ENCODE measurements at regions not wholly inside any gene's neighbourhood (a gene's known extent, or its start where the extent isn't known, plus 50 kb on each side); places are given as distances from the start of the nearest gene placed in this dataset.
"Not testable (repeated sequence)": the region's sequence is repeated elsewhere in the genome, so short reads cannot be mapped to it uniquely, and the experiment has no call there.

DNA sequence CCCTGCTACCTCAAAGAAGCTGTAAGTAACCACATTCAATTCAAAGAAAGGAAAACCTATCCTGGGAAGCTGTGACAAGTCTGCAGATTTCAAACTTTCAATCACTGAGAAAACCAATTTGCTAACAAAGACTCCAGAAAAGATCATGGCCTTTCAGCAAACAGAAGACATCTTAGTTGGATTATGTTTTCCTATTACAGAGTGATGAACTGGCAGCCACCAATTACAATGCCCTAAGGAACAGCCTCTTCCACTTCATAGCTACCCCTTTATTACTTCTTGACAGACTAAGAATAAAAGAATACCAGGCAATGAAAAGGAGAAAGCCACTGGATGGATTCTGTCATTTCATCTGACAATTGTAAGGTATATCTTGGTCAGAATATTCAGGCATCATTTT lies 128.2 kb upstream of the RASEF start:
- H3K4me2 ChIP-seq (ENCODE audit: extremely low read depth, insufficient read depth, low read length): no peak overlapping the region
- H2AFZ ChIP-seq (ENCODE audit: low read length): no peak overlapping the region
- H3K4me3 ChIP-seq (replicated peaks in 1 of 4; ENCODE audit: control extremely low read depth in 1 of 4, insufficient read depth in 1 of 4, low read depth in 3 of 4, low read length in 4 of 4): no peak overlapping the region
- H3K36me3 ChIP-seq (ENCODE audit: control insufficient read depth, insufficient read depth, low read length): no peaks in the 10 kb centered on the region
- H4K20me1 ChIP-seq (ENCODE audit: control insufficient read depth, extremely low read depth, insufficient read depth, low read length): no peaks in the 10 kb centered on the region
- H3K4me1 ChIP-seq (ENCODE audit: control insufficient read depth, extremely low read depth, insufficient read depth, low read length): no peaks in the 10 kb centered on the region
- no peak for DNase-seq (ENCODE audit: low read depth in 2 of 2)
- H3K79me2 ChIP-seq (ENCODE audit: control insufficient read depth, insufficient read depth, low read length): no peaks in the 10 kb centered on the region
- H3K27me3 ChIP-seq (ENCODE audit: control insufficient read depth, insufficient read depth, low read length): no peaks in the 10 kb centered on the region
- no peak overlapping the region for H3K27ac ChIP-seq (ENCODE audit: insufficient read depth, low read length)
- H3K9me3 ChIP-seq (ENCODE audit: control insufficient read depth, insufficient read depth, low read depth, low read length): no peaks in the 10 kb centered on the region
- H3K9ac ChIP-seq (ENCODE audit: insufficient read depth, low read length): no peak overlapping the region
- TF ChIP-seq, protein P1, sequence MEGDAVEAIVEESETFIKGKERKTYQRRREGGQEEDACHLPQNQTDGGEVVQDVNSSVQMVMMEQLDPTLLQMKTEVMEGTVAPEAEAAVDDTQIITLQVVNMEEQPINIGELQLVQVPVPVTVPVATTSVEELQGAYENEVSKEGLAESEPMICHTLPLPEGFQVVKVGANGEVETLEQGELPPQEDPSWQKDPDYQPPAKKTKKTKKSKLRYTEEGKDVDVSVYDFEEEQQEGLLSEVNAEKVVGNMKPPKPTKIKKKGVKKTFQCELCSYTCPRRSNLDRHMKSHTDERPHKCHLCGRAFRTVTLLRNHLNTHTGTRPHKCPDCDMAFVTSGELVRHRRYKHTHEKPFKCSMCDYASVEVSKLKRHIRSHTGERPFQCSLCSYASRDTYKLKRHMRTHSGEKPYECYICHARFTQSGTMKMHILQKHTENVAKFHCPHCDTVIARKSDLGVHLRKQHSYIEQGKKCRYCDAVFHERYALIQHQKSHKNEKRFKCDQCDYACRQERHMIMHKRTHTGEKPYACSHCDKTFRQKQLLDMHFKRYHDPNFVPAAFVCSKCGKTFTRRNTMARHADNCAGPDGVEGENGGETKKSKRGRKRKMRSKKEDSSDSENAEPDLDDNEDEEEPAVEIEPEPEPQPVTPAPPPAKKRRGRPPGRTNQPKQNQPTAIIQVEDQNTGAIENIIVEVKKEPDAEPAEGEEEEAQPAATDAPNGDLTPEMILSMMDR (conservative IDR thresholded peaks at IDR 0.05 in 1 of 2, IDR thresholded peaks at IDR 0.05 in 1 of 2; ENCODE audit: low read depth in 1 of 2, low read length in 2 of 2): no peak
- no peak for TF ChIP-seq EZH2 (IDR thresholded peaks at IDR 0.05; ENCODE audit: low read length, missing control alignments)

- H2AFZ ChIP-seq (ENCODE audit: low read length); H3K27me3 ChIP-seq (ENCODE audit: control insufficient read depth, insufficient read depth, low read length); H4K20me1 ChIP-seq (ENCODE audit: control insufficient read depth, extremely low read depth, insufficient read depth, low read length); H3K4me2 ChIP-seq (ENCODE audit: extremely low read depth, insufficient read depth, low read length); H3K27ac ChIP-seq (ENCODE audit: insufficient read depth, low read length); H3K9me3 ChIP-seq (ENCODE audit: control insufficient read depth, insufficient read depth, low read depth, low read length); H3K4me1 ChIP-seq (ENCODE audit: control insufficient read depth, extremely low read depth, insufficient read depth, low read length); H3K36me3 ChIP-seq (ENCODE audit: control insufficient read depth, insufficient read depth, low read length); DNase-seq (ENCODE audit: low read depth in 2 of 2); H3K4me3 ChIP-seq (replicated peaks in 1 of 4; ENCODE audit: control extremely low read depth in 1 of 4, insufficient read depth in 1 of 4, low read depth in 3 of 4, low read length in 4 of 4); H3K9ac ChIP-seq (ENCODE audit: insufficient read depth, low read length); H3K79me2 ChIP-seq (ENCODE audit: control insufficient read depth, insufficient read depth, low read length): not testable (repeated sequence)
These were observed 126.1 kb upstream of the RASEF start for GRCh38 chr9:83189026-83189425.

DNA sequence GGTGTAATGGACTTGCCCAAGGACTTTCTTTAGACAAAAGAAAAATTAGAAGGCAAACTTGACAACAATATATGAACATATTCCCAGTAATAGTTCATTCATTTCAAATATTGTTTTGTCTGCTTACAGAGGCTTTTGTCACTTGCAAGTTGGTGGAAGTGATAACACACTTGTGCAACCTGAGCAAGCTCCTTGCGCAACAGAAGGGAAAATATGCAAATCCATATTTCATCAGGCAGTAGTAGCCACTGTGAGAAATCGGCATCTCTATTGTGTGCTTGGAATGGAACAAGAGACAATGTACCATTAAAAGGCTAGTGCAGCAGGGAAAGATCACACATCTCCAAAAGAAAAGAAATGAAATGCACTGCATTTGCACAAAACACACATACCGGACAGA lies 125.3 kb upstream of the RASEF start:
- H3K4me2 ChIP-seq (ENCODE audit: extremely low read depth, insufficient read depth, low read length): no peak overlapping the region
- no peaks in the 10 kb centered on the region for H4K20me1 ChIP-seq (ENCODE audit: control insufficient read depth, extremely low read depth, insufficient read depth, low read length)
- H3K36me3 ChIP-seq (ENCODE audit: control insufficient read depth, insufficient read depth, low read length): no peaks in the 10 kb centered on the region
- no peaks in the 10 kb centered on the region for H3K4me1 ChIP-seq (ENCODE audit: control insufficient read depth, extremely low read depth, insufficient read depth, low read length)
- TF ChIP-seq, protein P1 (conservative IDR thresholded peaks at IDR 0.05 in 1 of 2, IDR thresholded peaks at IDR 0.05 in 1 of 2; ENCODE audit: low read depth in 1 of 2, low read length in 2 of 2): no peak
- no peak for TF ChIP-seq EZH2 (IDR thresholded peaks at IDR 0.05; ENCODE audit: low read length, missing control alignments)
- no peak overlapping the region for H3K27ac ChIP-seq (ENCODE audit: insufficient read depth, low read length)
- H3K79me2 ChIP-seq (ENCODE audit: control insufficient read depth, insufficient read depth, low read length): no peaks in the 10 kb centered on the region
- H2AFZ ChIP-seq (ENCODE audit: low read length): no peak overlapping the region
- no peak for DNase-seq (ENCODE audit: low read depth in 2 of 2)
- H3K27me3 ChIP-seq (ENCODE audit: control insufficient read depth, insufficient read depth, low read length): no peaks in the 10 kb centered on the region
- no peaks in the 10 kb centered on the region for H3K9me3 ChIP-seq (ENCODE audit: control insufficient read depth, insufficient read depth, low read depth, low read length)
- H3K4me3 ChIP-seq (replicated peaks in 1 of 4; ENCODE audit: control extremely low read depth in 1 of 4, insufficient read depth in 1 of 4, low read depth in 3 of 4, low read length in 4 of 4): no peak overlapping the region
- no peak overlapping the region for H3K9ac ChIP-seq (ENCODE audit: insufficient read depth, low read length)

Measured in fibroblast of lung (primary cell).